MG63 (cell line): ENCODE measurements at regions not wholly inside any gene's neighbourhood (a gene's known extent, or its start where the extent isn't known, plus 50 kb on each side); places are given as distances from the start of the nearest gene placed in this dataset.

ENCODE experiments used
- DNase-seq: peaks from one replicate; pipeline ENCODE4 v3.0.0-alpha.2; 2020
- H3K27me3 ChIP-seq: fragments of 250-450 bp; sonication (Bioruptor Pico); 2 replicates; pipeline ENCODE4 v1.5.1; 2020; ENCODE audit warnings: mild to moderate bottlenecking, moderate library complexity
- H3K36me3 ChIP-seq: fragments of 250-450 bp; sonication (Bioruptor Pico); 2 replicates; pipeline ENCODE4 v1.5.1; 2020; ENCODE audit warnings: mild to moderate bottlenecking, moderate library complexity
- H3K4me3 ChIP-seq: fragments of 250-450 bp; sonication (Bioruptor Pico); 2 replicates; pipeline ENCODE4 v1.5.1; 2020; ENCODE audit warnings: mild to moderate bottlenecking, moderate library complexity
- H3K9me3 ChIP-seq: fragments of 250-450 bp; sonication (Bioruptor Pico); 2 replicates; pipeline ENCODE4 v1.5.1; 2020; ENCODE audit warnings: mild to moderate bottlenecking, moderate library complexity

- no peak overlapping the region for H3K4me3 ChIP-seq
- DNase-seq, result no peak
- no peaks in the 10 kb centered on the region for H3K27me3 ChIP-seq
- H3K9me3 ChIP-seq, result no peaks in the 10 kb centered on the region
- no peaks in the 10 kb centered on the region for H3K36me3 ChIP-seq
Measured at GRCh38 chr2:240324312-240325015, 111.0 kb upstream of the GPC1 start.

GRCh38 chr2:240325016-240326007 is 110.2 kb upstream of the GPC1 start:
- DNase-seq, result no peak
- no peaks in the 10 kb centered on the region for H3K36me3 ChIP-seq
- no peaks in the 10 kb centered on the region for H3K27me3 ChIP-seq
- no peak overlapping the region for H3K4me3 ChIP-seq
- H3K9me3 ChIP-seq, result no peaks in the 10 kb centered on the region

DNA sequence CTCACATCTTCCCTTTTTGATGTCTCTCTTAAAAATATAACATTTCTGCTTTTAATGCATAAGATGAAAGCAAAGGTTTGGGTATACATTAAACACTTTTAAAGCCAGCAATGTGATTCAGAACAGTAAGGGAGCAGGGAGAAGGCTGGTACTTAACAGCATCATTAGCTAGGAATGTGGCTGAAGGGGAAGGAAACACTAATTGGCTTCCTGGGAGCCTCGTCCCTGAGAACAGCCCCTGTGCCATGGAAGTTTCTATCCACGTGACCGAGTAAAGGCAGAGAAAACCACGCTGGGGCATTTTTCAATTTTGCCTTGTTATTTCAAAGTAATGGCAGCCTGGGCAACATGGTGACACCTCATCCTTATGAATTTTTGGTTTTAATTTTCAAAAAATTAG is 109.2 kb upstream of the GPC1 start:
- no peak for DNase-seq
- Histone ChIP-seq H3K27me3 (no peaks in the 10 kb centered on the region), H3K9me3 (no peaks in the 10 kb centered on the region), H3K36me3 (no peaks in the 10 kb centered on the region), H3K4me3 (no peak overlapping the region)

- Histone ChIP-seq H3K36me3 (no peaks in the 10 kb centered on the region), H3K9me3 (no peaks in the 10 kb centered on the region), H3K27me3 (no peaks in the 10 kb centered on the region), H3K4me3 (no peak overlapping the region)
- DNase-seq, result no peak
Measured at GRCh38 chr2:240326886-240327285, 108.6 kb upstream of the GPC1 start.

- DNase-seq, result no peak
- Histone ChIP-seq H3K9me3 (no peaks in the 10 kb centered on the region), H3K4me3 (no peak overlapping the region), H3K36me3 (no peaks in the 10 kb centered on the region), H3K27me3 (no peaks in the 10 kb centered on the region)
Measured at GRCh38 chr2:240327566-240327965, 107.9 kb upstream of the GPC1 start.

GRCh38 chr2:240328526-240328925 is 106.9 kb upstream of the GPC1 start:
- Histone ChIP-seq H3K27me3 (no peaks in the 10 kb centered on the region), H3K4me3 (no peak overlapping the region), H3K36me3 (no peaks in the 10 kb centered on the region), H3K9me3 (no peaks in the 10 kb centered on the region)
- no peak for DNase-seq

GRCh38 chr2:240329116-240329665 is 106.3 kb upstream of the GPC1 start:
- Histone ChIP-seq H3K4me3 (no peak overlapping the region), H3K9me3 (no peaks in the 10 kb centered on the region), H3K27me3 (no peaks in the 10 kb centered on the region), H3K36me3 (no peaks in the 10 kb centered on the region)
- no peak for DNase-seq

DNA sequence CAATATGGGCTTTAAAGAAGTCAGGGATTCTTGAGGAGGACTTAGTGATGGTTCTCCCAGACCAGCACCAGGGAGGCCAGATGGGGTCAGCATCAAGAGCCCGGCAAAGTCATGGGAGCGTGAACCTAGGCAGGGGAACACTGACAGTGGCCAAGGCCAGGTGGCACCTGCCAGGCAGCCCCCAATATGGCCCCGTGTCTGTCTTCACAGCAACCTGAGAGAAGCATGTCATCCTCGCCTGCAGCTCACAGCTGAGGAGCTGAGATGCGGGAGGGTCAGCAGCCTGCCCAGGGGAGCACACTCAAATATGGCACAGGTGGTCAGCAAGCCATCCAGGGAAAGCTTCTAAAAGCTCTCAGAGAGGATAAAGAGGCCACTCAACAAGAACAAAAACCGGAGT is 105.7 kb upstream of the GPC1 start:
- no peak for DNase-seq
- H3K27me3 ChIP-seq, result no peaks in the 10 kb centered on the region
- no peaks in the 10 kb centered on the region for H3K9me3 ChIP-seq
- H3K4me3 ChIP-seq, result no peak overlapping the region
- H3K36me3 ChIP-seq, result no peaks in the 10 kb centered on the region

DNA sequence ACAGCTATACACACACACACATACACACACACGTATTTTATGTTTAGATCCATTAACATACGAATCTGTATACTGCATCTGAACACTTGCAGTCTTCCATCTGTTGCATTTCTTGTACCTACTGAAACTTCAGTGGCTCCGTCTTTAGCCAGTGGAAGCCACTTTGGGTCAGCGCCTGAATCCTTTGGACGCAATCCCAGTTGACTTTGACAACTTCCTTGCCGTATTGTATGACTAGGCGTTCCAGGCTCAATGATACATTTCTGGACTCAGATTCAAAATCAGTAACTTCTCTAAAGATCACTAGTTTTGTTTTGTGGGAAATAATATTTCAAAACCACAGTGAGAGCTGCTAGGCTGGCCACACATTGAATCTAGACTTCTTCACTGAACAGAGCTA is 101.5 kb upstream of the GPC1 start:
- Histone ChIP-seq H3K4me3 (no peak overlapping the region), H3K27me3 (no peaks in the 10 kb centered on the region), H3K36me3 (no peaks in the 10 kb centered on the region), H3K9me3 (no peaks in the 10 kb centered on the region)
- peak; percentile 40 for DNase-seq

GRCh38 chr2:240335061-240335460 is 100.4 kb upstream of the GPC1 start:
- H3K27me3 ChIP-seq, result no peaks in the 10 kb centered on the region
- no peaks in the 10 kb centered on the region for H3K36me3 ChIP-seq
- DNase-seq, result no peak
- no peaks in the 10 kb centered on the region for H3K9me3 ChIP-seq
- no peak overlapping the region for H3K4me3 ChIP-seq

DNA sequence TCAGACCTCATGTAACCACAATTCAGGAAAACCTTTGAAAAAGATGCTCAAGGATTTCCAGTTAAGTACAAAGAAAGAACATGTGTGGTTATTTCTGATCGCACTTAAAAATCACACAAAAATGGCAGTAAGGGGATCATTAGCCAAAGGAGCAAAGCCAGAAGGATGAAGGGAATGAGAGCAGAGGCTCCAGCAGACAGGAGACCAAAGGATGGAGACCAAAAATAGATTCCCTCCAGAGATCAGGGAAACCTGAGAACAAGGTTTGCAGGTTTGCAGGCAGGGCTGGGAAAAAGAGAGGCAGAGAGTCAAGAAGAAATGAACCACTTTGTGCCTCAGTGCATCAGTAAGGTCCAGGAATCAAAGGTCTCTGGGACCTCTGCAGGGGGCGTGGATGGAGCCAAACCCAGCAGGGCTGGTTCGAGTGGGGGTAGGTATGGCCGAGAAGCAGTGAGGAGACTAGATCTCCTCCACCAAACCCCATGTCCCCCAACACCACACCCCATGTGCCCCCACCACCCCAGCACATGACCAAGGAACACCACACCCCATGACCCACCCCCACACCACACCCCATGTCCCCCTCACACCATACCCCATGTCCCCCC is 98.5 kb upstream of the GPC1 start:
- H3K4me3 ChIP-seq, result no peak overlapping the region
- H3K36me3 ChIP-seq, result no peaks in the 10 kb centered on the region
- no peaks in the 10 kb centered on the region for H3K27me3 ChIP-seq
- no peak for DNase-seq
- H3K9me3 ChIP-seq, result no peaks in the 10 kb centered on the region

- no peaks in the 10 kb centered on the region for H3K9me3 ChIP-seq
- no peaks in the 10 kb centered on the region for H3K27me3 ChIP-seq
- no peak overlapping the region for H3K4me3 ChIP-seq
- no peak for DNase-seq
- H3K36me3 ChIP-seq, result no peaks in the 10 kb centered on the region
Measured at GRCh38 chr2:240338274-240338673, 97.2 kb upstream of the GPC1 start.

GRCh38 chr2:240339411-240340360 is 95.8 kb upstream of the GPC1 start:
- H3K36me3 ChIP-seq, result no peaks in the 10 kb centered on the region
- DNase-seq, result no peak
- H3K27me3 ChIP-seq, result no peaks in the 10 kb centered on the region
- H3K4me3 ChIP-seq, result no peak overlapping the region
- H3K9me3 ChIP-seq, result peaks cover 5% of the 10 kb centered on the region; the same call in 1 of the 2 replicates

DNA sequence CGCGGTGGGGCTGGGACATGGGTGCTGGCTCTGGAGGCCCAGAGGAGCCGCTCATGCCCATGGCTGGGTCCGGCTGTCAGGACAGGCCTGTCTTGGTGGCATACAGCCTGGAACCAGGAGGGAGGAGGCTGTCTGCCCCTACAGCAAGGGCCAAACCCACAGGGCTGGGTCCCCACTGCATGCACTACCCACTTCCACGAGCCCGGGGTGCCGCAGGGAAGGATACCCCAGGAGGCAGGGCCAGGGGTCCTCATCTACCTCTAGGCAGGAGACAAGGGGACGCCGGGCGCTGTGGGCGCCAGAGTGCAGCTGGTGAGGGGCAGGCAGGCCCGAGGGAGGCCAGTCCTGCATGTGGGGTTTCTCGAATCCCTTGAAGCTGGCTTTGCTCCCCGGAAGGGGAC is 95.1 kb upstream of the GPC1 start:
- DNase-seq, result no peak
- Histone ChIP-seq H3K36me3 (no peaks in the 10 kb centered on the region), H3K9me3 (peaks cover 11% of the 10 kb centered on the region), H3K4me3 (no peak overlapping the region), H3K27me3 (no peaks in the 10 kb centered on the region)

DNA sequence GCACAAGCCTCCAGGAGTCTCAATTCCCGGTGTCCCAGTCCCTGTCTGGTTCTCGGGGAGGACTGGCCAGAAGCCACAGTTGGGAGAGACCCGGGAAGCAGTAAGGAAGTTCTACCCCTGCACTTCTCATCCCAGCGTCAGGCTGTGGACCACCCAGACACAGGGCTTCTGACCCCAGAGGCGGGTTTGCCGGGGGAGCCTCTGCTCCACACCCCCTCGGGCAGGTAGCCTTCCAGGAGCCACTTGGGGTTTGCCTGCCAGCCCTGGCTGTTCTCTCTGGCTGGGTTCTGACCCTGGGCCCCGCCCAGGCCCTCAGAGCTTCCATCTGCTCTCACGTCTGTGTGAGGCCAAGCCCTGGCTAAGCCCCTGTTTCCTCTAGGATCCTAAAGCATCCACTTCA is 94.4 kb upstream of the GPC1 start:
- Histone ChIP-seq H3K9me3 (peaks cover 16% of the 10 kb centered on the region), H3K36me3 (no peaks in the 10 kb centered on the region), H3K4me3 (no peak overlapping the region), H3K27me3 (no peaks in the 10 kb centered on the region)
- DNase-seq, result no peak

- no peak for DNase-seq
- Histone ChIP-seq H3K27me3 (no peaks in the 10 kb centered on the region), H3K9me3 (peaks cover 16% of the 10 kb centered on the region), H3K36me3 (no peaks in the 10 kb centered on the region), H3K4me3 (no peak overlapping the region)
Measured at GRCh38 chr2:240343548-240343947, 91.9 kb upstream of the GPC1 start.
